ENCODE measurements at regions not wholly inside any gene's neighbourhood (a gene's known extent, or its start where the extent isn't known, plus 50 kb on each side); places are given as distances from the start of the nearest gene placed in this dataset.

GRCh38 chr2:15808944-15809343 is 131.4 kb upstream of the MYCN start:
- CTCF ChIA-PET: no interaction called here
- POLR2A ChIA-PET: no interaction called here
- DNase-seq (ENCODE audit: low read depth, low spot score): no peak
- no peak for TF ChIP-seq CTCF (IDR thresholded peaks at IDR 0.05; ENCODE audit: low read depth, low read length)
- Histone ChIP-seq H3K9me3 (ENCODE audit: control insufficient read depth, insufficient read depth, low read length) (peaks cover 61% of the 10 kb centered on the region), H3K4me3 (ENCODE audit: low read depth, low read length) (no peak overlapping the region), H3K27ac (ENCODE audit: low read depth, low read length) (no peak overlapping the region), H3K27me3 (ENCODE audit: control insufficient read depth, insufficient read depth, low read length) (no peaks in the 10 kb centered on the region)

- Histone ChIP-seq H3K27ac (ENCODE audit: low read depth, low read length) (no peak overlapping the region), H3K27me3 (ENCODE audit: control insufficient read depth, insufficient read depth, low read length) (no peaks in the 10 kb centered on the region), H3K9me3 (ENCODE audit: control insufficient read depth, insufficient read depth, low read length) (peaks cover 63% of the 10 kb centered on the region), H3K4me3 (ENCODE audit: low read depth, low read length) (no peak overlapping the region)
- DNase-seq (ENCODE audit: low read depth, low spot score): no peak
- CTCF ChIA-PET: no interaction called here
- TF ChIP-seq CTCF (IDR thresholded peaks at IDR 0.05; ENCODE audit: low read depth, low read length): no peak
- POLR2A ChIA-PET: no interaction called here
Measured at GRCh38 chr2:15809404-15809803, 130.9 kb upstream of the MYCN start.

- H3K4me3 ChIP-seq (ENCODE audit: low read depth, low read length): no peak overlapping the region
- H3K9me3 ChIP-seq (ENCODE audit: control insufficient read depth, insufficient read depth, low read length): peaks cover 66% of the 10 kb centered on the region
- H3K27ac ChIP-seq (ENCODE audit: low read depth, low read length): no peak overlapping the region
- TF ChIP-seq CTCF (IDR thresholded peaks at IDR 0.05; ENCODE audit: low read depth, low read length): no peak
- ChIA-PET CTCF (no interaction called here), POLR2A (no interaction called here)
- no peaks in the 10 kb centered on the region for H3K27me3 ChIP-seq (ENCODE audit: control insufficient read depth, insufficient read depth, low read length)
- DNase-seq (ENCODE audit: low read depth, low spot score): no peak
Measured at GRCh38 chr2:15810477-15811150, 129.7 kb upstream of the MYCN start.

DNA sequence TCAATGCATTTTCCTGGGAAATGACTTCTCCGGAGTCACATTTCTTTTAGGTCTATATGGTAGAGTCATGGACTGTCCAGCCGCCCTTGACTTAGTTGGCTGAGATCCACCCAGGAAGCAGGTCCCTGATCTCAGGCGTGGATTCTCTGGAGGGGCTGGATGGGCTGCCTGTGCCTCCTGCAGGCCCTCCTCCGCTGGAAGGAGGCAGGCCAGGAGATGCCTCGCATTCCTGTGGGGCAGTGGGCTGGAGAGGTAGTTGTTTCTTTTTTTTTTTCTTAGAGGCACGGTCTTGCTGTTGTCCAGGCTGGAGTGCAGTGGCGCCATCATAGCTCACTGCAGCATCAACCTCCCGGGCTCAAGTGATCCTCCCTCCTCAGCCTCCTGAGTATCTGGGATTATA is 129.0 kb upstream of the MYCN start:
- TF ChIP-seq CTCF (IDR thresholded peaks at IDR 0.05; ENCODE audit: low read depth, low read length): no peak
- ChIA-PET CTCF (no interaction called here), POLR2A (no interaction called here)
- Histone ChIP-seq H3K27me3 (ENCODE audit: control insufficient read depth, insufficient read depth, low read length) (no peaks in the 10 kb centered on the region), H3K4me3 (ENCODE audit: low read depth, low read length) (no peak overlapping the region), H3K27ac (ENCODE audit: low read depth, low read length) (no peak overlapping the region), H3K9me3 (ENCODE audit: control insufficient read depth, insufficient read depth, low read length) (peaks cover 61% of the 10 kb centered on the region)
- no peak for DNase-seq (ENCODE audit: low read depth, low spot score)

GRCh38 chr2:15812187-15812780 is 128.1 kb upstream of the MYCN start:
- DNase-seq (ENCODE audit: low read depth, low spot score): no peak
- ChIA-PET CTCF (no interaction called here), POLR2A (no interaction called here)
- Histone ChIP-seq H3K27me3 (ENCODE audit: control insufficient read depth, insufficient read depth, low read length) (no peaks in the 10 kb centered on the region), H3K4me3 (ENCODE audit: low read depth, low read length) (no peak overlapping the region), H3K9me3 (ENCODE audit: control insufficient read depth, insufficient read depth, low read length) (peaks cover 58% of the 10 kb centered on the region), H3K27ac (ENCODE audit: low read depth, low read length) (no peak overlapping the region)
- no peak for TF ChIP-seq CTCF (IDR thresholded peaks at IDR 0.05; ENCODE audit: low read depth, low read length)

All from AG04450 (cell line).